WTC11 (cell line): ENCODE measurements at regions not wholly inside any gene's neighbourhood (a gene's known extent, or its start where the extent isn't known, plus 50 kb on each side); places are given as distances from the start of the nearest gene placed in this dataset.

Experiments used
- ATAC-seq: fragments of 200-7000 bp; cut with Tn5 transposase; 2 replicates; pipeline ENCODE4 v1.10.0; 2021; ENCODE audit warnings: mild to moderate bottlenecking, moderate library complexity
- CTCF ChIA-PET: fragments of 300-600 bp; sonication (Branson Sonifier 250); formaldehyde crosslinking; loops from one replicate; lab custom pipeline; 2021; ENCODE audit warnings: antibody characterized with exemption; lab: Charles Lee
- POLR2A ChIA-PET: fragments of 350-600 bp; sonication (Branson Sonifier 250); formaldehyde crosslinking; loops from one replicate; lab custom pipeline; 2021; ENCODE audit warnings: antibody characterized with exemption; lab: Charles Lee
- DNase-seq: peaks from one replicate; pipeline ENCODE4 v3.0.0; 2021; ENCODE audit warnings: low spot score
- H3K27ac Mint-ChIP-seq: 2 replicates; pipeline ENCODE4 v1.8.0; 2021; ENCODE audit warnings: mixed read lengths
- H3K27me3 Mint-ChIP-seq: 2 replicates; pipeline ENCODE4 v1.8.0; 2021; ENCODE audit warnings: low read depth, mild to moderate bottlenecking, moderate library complexity, mixed read lengths
- H3K36me3 Mint-ChIP-seq: 2 replicates; pipeline ENCODE4 v1.8.0; 2021; ENCODE audit warnings: mixed read lengths
- H3K4me1 Mint-ChIP-seq: 2 replicates; pipeline ENCODE4 v1.8.0; 2022; ENCODE audit warnings: mixed read lengths
- H3K4me3 Mint-ChIP-seq: 2 replicates; pipeline ENCODE4 v1.8.0; 2021; ENCODE audit warnings: mild to moderate bottlenecking, moderate library complexity, mixed read lengths
- H3K9me3 Mint-ChIP-seq: 2 replicates; pipeline ENCODE4 v1.8.0; 2021; ENCODE audit warnings: mixed read lengths
- AR ChIP-seq: fragments of 250-450 bp; sonication (Bioruptor Pico); IDR thresholded peaks from 2 replicates; pipeline ENCODE4 v1.9.0; 2021; ENCODE audit warnings: mild to moderate bottlenecking
- EMX1 ChIP-seq: fragments of 250-450 bp; sonication (Bioruptor Pico); IDR thresholded peaks from 2 replicates; pipeline ENCODE4 v1.8.0; 2021; ENCODE audit warnings: mild to moderate bottlenecking
- FOXP1 ChIP-seq: sonication (generic); formaldehyde crosslinking; IDR thresholded peaks from 2 replicates; pipeline ENCODE4 v1.8.0; 2022; ENCODE audit warnings: missing genetic modification reagents, mild to moderate bottlenecking, moderate library complexity, borderline replicate concordance
- GABPB1 ChIP-seq: sonication (generic); formaldehyde crosslinking; IDR thresholded peaks from 2 replicates; pipeline ENCODE4 v1.8.1; 2023; ENCODE audit warnings: mild to moderate bottlenecking, missing genetic modification reagents
- JUN ChIP-seq: sonication (generic); formaldehyde crosslinking; IDR thresholded peaks from 2 replicates; pipeline ENCODE4 v1.8.0; 2023; ENCODE audit warnings: mild to moderate bottlenecking, missing genetic modification reagents
- MLX ChIP-seq: sonication (generic); formaldehyde crosslinking; IDR thresholded peaks from 2 replicates; pipeline ENCODE4 v1.8.1; 2023; ENCODE audit warnings: mild to moderate bottlenecking, missing genetic modification reagents, moderate library complexity
- MYBL2 ChIP-seq: sonication (generic); formaldehyde crosslinking; IDR thresholded peaks from 2 replicates; pipeline ENCODE4 v1.8.1; 2023; ENCODE audit warnings: mild to moderate bottlenecking, moderate library complexity, missing genetic modification reagents
- NFE2L1 ChIP-seq: sonication (generic); formaldehyde crosslinking; IDR thresholded peaks from 2 replicates; pipeline ENCODE4 v1.8.1; 2023; ENCODE audit warnings: missing genetic modification reagents
- NR1H2 ChIP-seq: sonication (generic); formaldehyde crosslinking; IDR thresholded peaks from 2 replicates; pipeline ENCODE4 v1.9.0; 2021; ENCODE audit warnings: mild to moderate bottlenecking, moderate library complexity, missing genetic modification reagents
- PRDM15 ChIP-seq: sonication (generic); formaldehyde crosslinking; IDR thresholded peaks from 2 replicates; pipeline ENCODE4 v1.8.0; 2022; ENCODE audit warnings: missing genetic modification reagents
- RORB ChIP-seq: fragments of 250-450 bp; sonication (Bioruptor Pico); IDR thresholded peaks from 2 replicates; pipeline ENCODE4 v1.9.0; 2021; ENCODE audit warnings: mild to moderate bottlenecking
- ZNF232 ChIP-seq: sonication (generic); formaldehyde crosslinking; IDR thresholded peaks from 2 replicates; pipeline ENCODE4 v1.8.0; 2022; ENCODE audit warnings: mild to moderate bottlenecking, missing genetic modification reagents
- ZNF263 ChIP-seq: sonication (generic); formaldehyde crosslinking; IDR thresholded peaks from 2 replicates; pipeline ENCODE4 v1.8.1; 2022; ENCODE audit warnings: low read depth, mild to moderate bottlenecking, moderate library complexity, missing genetic modification reagents
- ZNF317 ChIP-seq: sonication (generic); formaldehyde crosslinking; IDR thresholded peaks from 2 replicates; pipeline ENCODE4 v1.8.1; 2023; ENCODE audit warnings: low read depth, mild to moderate bottlenecking, moderate library complexity, missing genetic modification reagents, borderline replicate concordance
- ZNF512 ChIP-seq: sonication (generic); formaldehyde crosslinking; IDR thresholded peaks from 2 replicates; pipeline ENCODE4 v1.8.1; 2022; ENCODE audit warnings: missing genetic modification reagents, borderline replicate concordance
- ZNF532 ChIP-seq: fragments of 250-450 bp; sonication (Bioruptor Pico); IDR thresholded peaks from 2 replicates; pipeline ENCODE4 v1.9.0; 2021; ENCODE audit warnings: mild to moderate bottlenecking, borderline replicate concordance

- POLR2A ChIA-PET = no interaction called here
- ATAC-seq = no peak
- H3K27me3 Mint-ChIP-seq = no peaks in the 10 kb centered on the region; the same call in 1 of the 2 replicates
Observed at GRCh38 chr14:61223552-61223951, 57.6 kb downstream of the TMEM30B start.

More at GRCh38 chr14:61223552-61223951, 57.6 kb downstream of the TMEM30B start:
- no peaks in the 10 kb centered on the region for H3K36me3 Mint-ChIP-seq
- peaks cover 53% of the 10 kb centered on the region for H3K4me1 Mint-ChIP-seq
- TF ChIP-seq ZNF232 (CRISPR knock-in tag) (no peak), JUN (no peak), MLX (CRISPR knock-in tag) (no peak), ZNF263 (no peak), ZNF532 (CRISPR knock-in tag) (no peak), NFE2L1 (CRISPR knock-in tag) (no peak), PRDM15 (CRISPR knock-in tag) (no peak), MYBL2 (no peak), ZNF512 (CRISPR knock-in tag) (no peak), AR (CRISPR knock-in tag) (no peak), GABPB1 (CRISPR knock-in tag) (no peak), RORB (CRISPR knock-in tag) (no peak), ZNF317 (CRISPR knock-in tag) (no peak), EMX1 (CRISPR knock-in tag) (no peak), NR1H2 (CRISPR knock-in tag) (no peak), FOXP1 (no peak)
- H3K4me3 Mint-ChIP-seq = no peak overlapping the region
- no peak overlapping the region for H3K27ac Mint-ChIP-seq
- CTCF ChIA-PET = no interaction called here
- DNase-seq = no peak
- no peaks in the 10 kb centered on the region for H3K9me3 Mint-ChIP-seq
